HL-60 (cell line): ENCODE measurements at regions not wholly inside any gene's neighbourhood (a gene's known extent, or its start where the extent isn't known, plus 50 kb on each side); places are given as distances from the start of the nearest gene placed in this dataset.

Experiments used
- DNase-seq, 2 experiments: peaks; one replicate each; pipeline ENCODE4 v3.0.0-alpha.2; 2010 to 2020; ENCODE audit warnings: low read depth in 1 of 2, low spot score in 1 of 2
- H3K27ac ChIP-seq: fragments of 250-450 bp; sonication (Bioruptor Pico); replicated peaks from 2 replicates; pipeline ENCODE4 v1.5.1; 2020; ENCODE audit warnings: mild to moderate bottlenecking, moderate library complexity
- H3K27me3 ChIP-seq: fragments of 250-450 bp; sonication (Bioruptor Pico); 2 replicates; pipeline ENCODE4 v1.5.1; 2021; ENCODE audit warnings: mild to moderate bottlenecking, moderate library complexity; ENCODE audit not compliant: insufficient read depth, poor library complexity, severe bottlenecking
- H3K4me3 ChIP-seq: replicated peaks from 2 replicates; pipeline ENCODE4 v1.5.1; 2011; ENCODE audit warnings: mild to moderate bottlenecking, control low read depth, low read length; ENCODE audit not compliant: insufficient read depth
- CTCF ChIP-seq: IDR thresholded peaks from one replicate; pipeline ENCODE4 v1.5.1; 2011; ENCODE audit warnings: low read length, control low read depth, inconsistent platforms; ENCODE audit not compliant: insufficient read depth
- GABPA ChIP-seq: IDR thresholded peaks from 2 replicates; pipeline ENCODE4 v1.6.1; 2012; ENCODE audit warnings: low read depth
- POLR2AphosphoS5 ChIP-seq: IDR thresholded peaks from 2 replicates; pipeline ENCODE4 v1.6.1; 2012; ENCODE audit warnings: low read depth
- SPI1 ChIP-seq: IDR thresholded peaks from 2 replicates; pipeline ENCODE4 v1.6.1; 2012; ENCODE audit warnings: low read depth, mild to moderate bottlenecking, borderline replicate concordance
- TF ChIP-seq, protein P1 (sequence below): IDR thresholded peaks from 2 replicates; pipeline ENCODE4 v1.6.1; 2012; ENCODE audit warnings: low read depth; ENCODE audit not compliant: insufficient replicate concordance

DNA sequence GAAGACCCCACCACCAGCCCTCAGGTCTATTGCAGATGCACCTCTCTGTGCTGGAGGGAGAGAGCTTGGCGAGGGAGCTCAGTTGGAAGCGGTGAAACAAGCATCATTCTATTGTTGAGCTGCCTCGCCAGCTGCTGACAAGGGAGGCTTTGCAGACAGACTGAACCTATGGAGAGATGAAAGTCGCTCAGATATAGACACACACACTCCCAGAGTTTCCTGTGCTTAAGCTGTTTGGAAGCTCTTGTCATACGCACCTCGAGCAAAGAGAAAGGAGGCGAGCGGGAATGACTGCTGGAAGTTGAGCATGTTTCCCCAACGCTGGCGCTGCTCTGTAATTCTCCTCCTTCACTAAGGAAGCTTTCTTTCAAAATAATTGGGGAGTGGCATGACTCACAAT, 126.1 kb downstream of the TRIM29 start:
- no peak overlapping the region for H3K4me3 ChIP-seq
- DNase-seq, result no peak
- no peak overlapping the region for H3K27ac ChIP-seq
- TF ChIP-seq POLR2AphosphoS5, result no peak
- no peak for TF ChIP-seq GABPA
- no peak for TF ChIP-seq CTCF
- TF ChIP-seq, protein P1, sequence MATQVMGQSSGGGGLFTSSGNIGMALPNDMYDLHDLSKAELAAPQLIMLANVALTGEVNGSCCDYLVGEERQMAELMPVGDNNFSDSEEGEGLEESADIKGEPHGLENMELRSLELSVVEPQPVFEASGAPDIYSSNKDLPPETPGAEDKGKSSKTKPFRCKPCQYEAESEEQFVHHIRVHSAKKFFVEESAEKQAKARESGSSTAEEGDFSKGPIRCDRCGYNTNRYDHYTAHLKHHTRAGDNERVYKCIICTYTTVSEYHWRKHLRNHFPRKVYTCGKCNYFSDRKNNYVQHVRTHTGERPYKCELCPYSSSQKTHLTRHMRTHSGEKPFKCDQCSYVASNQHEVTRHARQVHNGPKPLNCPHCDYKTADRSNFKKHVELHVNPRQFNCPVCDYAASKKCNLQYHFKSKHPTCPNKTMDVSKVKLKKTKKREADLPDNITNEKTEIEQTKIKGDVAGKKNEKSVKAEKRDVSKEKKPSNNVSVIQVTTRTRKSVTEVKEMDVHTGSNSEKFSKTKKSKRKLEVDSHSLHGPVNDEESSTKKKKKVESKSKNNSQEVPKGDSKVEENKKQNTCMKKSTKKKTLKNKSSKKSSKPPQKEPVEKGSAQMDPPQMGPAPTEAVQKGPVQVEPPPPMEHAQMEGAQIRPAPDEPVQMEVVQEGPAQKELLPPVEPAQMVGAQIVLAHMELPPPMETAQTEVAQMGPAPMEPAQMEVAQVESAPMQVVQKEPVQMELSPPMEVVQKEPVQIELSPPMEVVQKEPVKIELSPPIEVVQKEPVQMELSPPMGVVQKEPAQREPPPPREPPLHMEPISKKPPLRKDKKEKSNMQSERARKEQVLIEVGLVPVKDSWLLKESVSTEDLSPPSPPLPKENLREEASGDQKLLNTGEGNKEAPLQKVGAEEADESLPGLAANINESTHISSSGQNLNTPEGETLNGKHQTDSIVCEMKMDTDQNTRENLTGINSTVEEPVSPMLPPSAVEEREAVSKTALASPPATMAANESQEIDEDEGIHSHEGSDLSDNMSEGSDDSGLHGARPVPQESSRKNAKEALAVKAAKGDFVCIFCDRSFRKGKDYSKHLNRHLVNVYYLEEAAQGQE, result no peak
- no peak for TF ChIP-seq SPI1
- peaks cover 18% of the 10 kb centered on the region for H3K27me3 ChIP-seq

GRCh38 chr11:120010775-120011174, 127.1 kb downstream of the TRIM29 start:
- DNase-seq, result no peak
- Histone ChIP-seq H3K4me3 (no peak overlapping the region), H3K27ac (no peak overlapping the region), H3K27me3 (peaks cover 18% of the 10 kb centered on the region)
- TF ChIP-seq, protein P1, result no peak
- TF ChIP-seq POLR2AphosphoS5 (no peak), SPI1 (no peak), GABPA (no peak), CTCF (no peak)

DNA sequence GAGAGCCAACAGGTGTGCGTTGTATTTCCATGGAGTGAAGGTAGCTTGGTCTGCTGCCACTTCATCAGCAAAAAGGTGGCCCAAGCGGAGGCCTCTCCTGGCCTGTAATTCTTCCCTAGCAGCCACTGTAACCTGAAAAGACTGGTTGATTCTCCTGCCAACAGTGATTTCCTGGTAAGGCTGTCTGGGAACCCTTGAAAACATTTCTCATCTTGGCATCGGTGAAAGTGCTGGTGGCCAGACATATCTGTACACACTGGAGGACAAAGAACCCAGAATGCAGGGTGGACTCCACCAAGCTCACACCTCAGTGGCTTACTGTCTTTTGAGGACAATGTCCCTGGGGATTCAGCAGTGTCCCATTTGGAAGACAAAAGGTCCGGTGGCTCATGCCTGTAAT, 128.0 kb downstream of the TRIM29 start:
- Histone ChIP-seq H3K27ac (no peak overlapping the region), H3K4me3 (no peak overlapping the region), H3K27me3 (peaks cover 17% of the 10 kb centered on the region)
- TF ChIP-seq SPI1 (no peak), CTCF (no peak), GABPA (no peak), POLR2AphosphoS5 (no peak)
- TF ChIP-seq, protein P1, result no peak
- no peak for DNase-seq
